ENCODE measurements at regions not wholly inside any gene's neighbourhood (a gene's known extent, or its start where the extent isn't known, plus 50 kb on each side); places are given as distances from the start of the nearest gene placed in this dataset.
A peak's percentile ranks its signal among the peaks of the same experiment; 100 is the strongest.

- H3K27ac Mint-ChIP-seq: no peak overlapping the region
- Histone ChIP-seq H3K4me1 (ENCODE audit: insufficient read depth, low read length) (no peaks in the 10 kb centered on the region), H3K4me3 (ENCODE audit: low read length) (no peak overlapping the region), H3K27me3 (ENCODE audit: insufficient read depth, low read length, poor library complexity, severe bottlenecking) (no peaks in the 10 kb centered on the region), H3K36me3 (ENCODE audit: insufficient read depth, low read length) (no peaks in the 10 kb centered on the region), H3K9me3 (ENCODE audit: low read length) (no peaks in the 10 kb centered on the region), H3K27ac (ENCODE audit: low read depth, low read length) (no peak overlapping the region)
- no peaks in the 10 kb centered on the region for H3K36me3 Mint-ChIP-seq
- H3K4me3 Mint-ChIP-seq: no peak overlapping the region
- H3K4me1 Mint-ChIP-seq: no peaks in the 10 kb centered on the region
- POLR2A ChIA-PET: no interaction called here
- H3K9me3 Mint-ChIP-seq: peaks cover 0 to 7% (median 0%) of the 10 kb centered on the region in 5 donors
- peaks cover 3 to 6% of the 10 kb centered on the region in 2 donors for H3K27me3 Mint-ChIP-seq
- no peak for DNase-seq
- CTCF ChIA-PET: no interaction called here
Observed at GRCh38 chr10:42958142-42958868, 118.6 kb upstream of the RET start.

- H3K4me3 ChIP-seq (ENCODE audit: low read length): no peak overlapping the region
- Mint-ChIP-seq H3K4me3 (no peak overlapping the region), H3K9me3 (peaks cover 0 to 7% (median 0%) of the 10 kb centered on the region in 5 donors), H3K36me3 (no peaks in the 10 kb centered on the region), H3K27ac (no peak overlapping the region), H3K27me3 (peaks cover 0 to 3% of the 10 kb centered on the region in 2 donors), H3K4me1 (no peaks in the 10 kb centered on the region)
- H3K9me3 ChIP-seq (ENCODE audit: low read length): no peaks in the 10 kb centered on the region
- CTCF ChIA-PET: no interaction called here
- H3K36me3 ChIP-seq (ENCODE audit: insufficient read depth, low read length): no peaks in the 10 kb centered on the region
- no peaks in the 10 kb centered on the region for H3K4me1 ChIP-seq (ENCODE audit: insufficient read depth, low read length)
- H3K27me3 ChIP-seq (ENCODE audit: insufficient read depth, low read length, poor library complexity, severe bottlenecking): no peaks in the 10 kb centered on the region
- H3K27ac ChIP-seq (ENCODE audit: low read depth, low read length): no peak overlapping the region
- DNase-seq: no peak
- POLR2A ChIA-PET: no interaction called here
Observed at GRCh38 chr10:42959833-42960232, 117.0 kb upstream of the RET start.

- Mint-ChIP-seq H3K9me3 (peaks cover 0 to 7% (median 0%) of the 10 kb centered on the region in 5 donors), H3K4me3 (no peak overlapping the region), H3K36me3 (no peaks in the 10 kb centered on the region), H3K27me3 (peaks cover 0 to 2% of the 10 kb centered on the region in 2 donors), H3K27ac (no peak overlapping the region), H3K4me1 (no peaks in the 10 kb centered on the region)
- H3K27me3 ChIP-seq (ENCODE audit: insufficient read depth, low read length, poor library complexity, severe bottlenecking): no peaks in the 10 kb centered on the region
- H3K4me1 ChIP-seq (ENCODE audit: insufficient read depth, low read length): no peaks in the 10 kb centered on the region
- H3K4me3 ChIP-seq (ENCODE audit: low read length): no peak overlapping the region
- ChIA-PET CTCF (no interaction called here), POLR2A (no interaction called here)
- H3K36me3 ChIP-seq (ENCODE audit: insufficient read depth, low read length): no peaks in the 10 kb centered on the region
- no peak overlapping the region for H3K27ac ChIP-seq (ENCODE audit: low read depth, low read length)
- DNase-seq: no peak
- no peaks in the 10 kb centered on the region for H3K9me3 ChIP-seq (ENCODE audit: low read length)
Observed at GRCh38 chr10:42960491-42960990, 116.3 kb upstream of the RET start.

GRCh38 chr10:42960991-42961795, 115.7 kb upstream of the RET start:
- H3K4me1 Mint-ChIP-seq: no peaks in the 10 kb centered on the region
- Histone ChIP-seq H3K27me3 (ENCODE audit: insufficient read depth, low read length, poor library complexity, severe bottlenecking) (no peaks in the 10 kb centered on the region), H3K4me3 (ENCODE audit: low read length) (no peak overlapping the region), H3K36me3 (ENCODE audit: insufficient read depth, low read length) (no peaks in the 10 kb centered on the region), H3K27ac (ENCODE audit: low read depth, low read length) (no peak overlapping the region), H3K4me1 (ENCODE audit: insufficient read depth, low read length) (no peaks in the 10 kb centered on the region), H3K9me3 (ENCODE audit: low read length) (no peaks in the 10 kb centered on the region)
- H3K9me3 Mint-ChIP-seq: peaks cover 0 to 7% (median 0%) of the 10 kb centered on the region in 5 donors
- no peaks in the 10 kb centered on the region for H3K36me3 Mint-ChIP-seq
- ChIA-PET CTCF (no interaction called here), POLR2A (no interaction called here)
- DNase-seq: no peak
- no peak overlapping the region for H3K27ac Mint-ChIP-seq
- no peak overlapping the region for H3K4me3 Mint-ChIP-seq
- H3K27me3 Mint-ChIP-seq: peaks cover 0 to 2% of the 10 kb centered on the region in 2 donors

GRCh38 chr10:42961796-42962109, 115.1 kb upstream of the RET start:
- Histone ChIP-seq H3K36me3 (ENCODE audit: insufficient read depth, low read length) (no peaks in the 10 kb centered on the region), H3K4me1 (ENCODE audit: insufficient read depth, low read length) (no peaks in the 10 kb centered on the region), H3K27me3 (ENCODE audit: insufficient read depth, low read length, poor library complexity, severe bottlenecking) (no peaks in the 10 kb centered on the region), H3K9me3 (ENCODE audit: low read length) (no peaks in the 10 kb centered on the region), H3K27ac (ENCODE audit: low read depth, low read length) (no peak overlapping the region), H3K4me3 (ENCODE audit: low read length) (no peak overlapping the region)
- H3K9me3 Mint-ChIP-seq: peaks cover 0 to 5% (median 0%) of the 10 kb centered on the region in 5 donors
- POLR2A ChIA-PET: no interaction called here
- peaks cover 0 to 2% of the 10 kb centered on the region in 2 donors for H3K27me3 Mint-ChIP-seq
- H3K4me3 Mint-ChIP-seq: no peak overlapping the region
- CTCF ChIA-PET: no interaction called here
- DNase-seq: no peak
- H3K36me3 Mint-ChIP-seq: no peaks in the 10 kb centered on the region
- H3K27ac Mint-ChIP-seq: no peak overlapping the region
- H3K4me1 Mint-ChIP-seq: no peaks in the 10 kb centered on the region

GRCh38 chr10:42962110-42962901, 114.6 kb upstream of the RET start:
- no peaks in the 10 kb centered on the region for H3K36me3 ChIP-seq (ENCODE audit: insufficient read depth, low read length)
- H3K9me3 Mint-ChIP-seq: no peaks in the 10 kb centered on the region
- H3K27ac ChIP-seq (ENCODE audit: low read depth, low read length): no peak overlapping the region
- no peak overlapping the region for H3K4me3 Mint-ChIP-seq
- no peaks in the 10 kb centered on the region for H3K36me3 Mint-ChIP-seq
- no peaks in the 10 kb centered on the region for H3K4me1 Mint-ChIP-seq
- H3K27me3 Mint-ChIP-seq: peaks cover 0 to 2% of the 10 kb centered on the region in 2 donors
- no peaks in the 10 kb centered on the region for H3K9me3 ChIP-seq (ENCODE audit: low read length)
- no peaks in the 10 kb centered on the region for H3K4me1 ChIP-seq (ENCODE audit: insufficient read depth, low read length)
- no peak overlapping the region for H3K27ac Mint-ChIP-seq
- no peaks in the 10 kb centered on the region for H3K27me3 ChIP-seq (ENCODE audit: insufficient read depth, low read length, poor library complexity, severe bottlenecking)
- CTCF ChIA-PET: no interaction called here
- no peak overlapping the region for H3K4me3 ChIP-seq (ENCODE audit: low read length)
- DNase-seq: peak in 1 of 5 donors; percentile 34
- POLR2A ChIA-PET: no interaction called here

GRCh38 chr10:42962902-42963231, 114.0 kb upstream of the RET start:
- H3K27me3 ChIP-seq (ENCODE audit: insufficient read depth, low read length, poor library complexity, severe bottlenecking): no peaks in the 10 kb centered on the region
- CTCF ChIA-PET: no interaction called here
- H3K27ac ChIP-seq (ENCODE audit: low read depth, low read length): no peak overlapping the region
- Mint-ChIP-seq H3K4me1 (no peaks in the 10 kb centered on the region), H3K27ac (no peak overlapping the region), H3K4me3 (no peak overlapping the region), H3K9me3 (no peaks in the 10 kb centered on the region), H3K27me3 (peaks cover 2 to 3% of the 10 kb centered on the region in 2 donors), H3K36me3 (no peaks in the 10 kb centered on the region)
- H3K4me3 ChIP-seq (ENCODE audit: low read length): no peak overlapping the region
- H3K9me3 ChIP-seq (ENCODE audit: low read length): no peaks in the 10 kb centered on the region
- no peaks in the 10 kb centered on the region for H3K36me3 ChIP-seq (ENCODE audit: insufficient read depth, low read length)
- no peak for DNase-seq
- POLR2A ChIA-PET: no interaction called here
- H3K4me1 ChIP-seq (ENCODE audit: insufficient read depth, low read length): no peaks in the 10 kb centered on the region

GRCh38 chr10:42963312-42963711, 113.6 kb upstream of the RET start:
- Histone ChIP-seq H3K4me1 (ENCODE audit: insufficient read depth, low read length) (no peaks in the 10 kb centered on the region), H3K27me3 (ENCODE audit: insufficient read depth, low read length, poor library complexity, severe bottlenecking) (no peaks in the 10 kb centered on the region), H3K36me3 (ENCODE audit: insufficient read depth, low read length) (no peaks in the 10 kb centered on the region), H3K9me3 (ENCODE audit: low read length) (no peaks in the 10 kb centered on the region), H3K4me3 (ENCODE audit: low read length) (no peak overlapping the region), H3K27ac (ENCODE audit: low read depth, low read length) (no peak overlapping the region)
- Mint-ChIP-seq H3K4me1 (no peaks in the 10 kb centered on the region), H3K36me3 (no peaks in the 10 kb centered on the region), H3K4me3 (no peak overlapping the region), H3K9me3 (no peaks in the 10 kb centered on the region), H3K27ac (no peak overlapping the region), H3K27me3 (peaks cover 2 to 7% of the 10 kb centered on the region in 2 donors)
- ChIA-PET POLR2A (no interaction called here), CTCF (no interaction called here)
- no peak for DNase-seq
